H1 (cell line): ENCODE measurements at regions not wholly inside any gene's neighbourhood (a gene's known extent, or its start where the extent isn't known, plus 50 kb on each side); places are given as distances from the start of the nearest gene placed in this dataset.

Experiments used
- CTCF ChIA-PET: fragments of 300-600 bp; sonication (Branson Sonifier 250); formaldehyde crosslinking; loops from one replicate; lab custom pipeline; 2021; ENCODE audit not compliant: partially characterized antibody; lab: Charles Lee
- POLR2A ChIA-PET: fragments of 300-600 bp; sonication (Branson Sonifier 250); formaldehyde crosslinking; loops from one replicate; lab custom pipeline; 2021; ENCODE audit warnings: inconsistent platforms; ENCODE audit not compliant: partially characterized antibody; lab: Charles Lee
- DNase-seq, 2 experiments: peaks; one replicate each; pipeline versions ENCODE4 v3.0.0 to v3.0.0-alpha.2; 2010 to 2022; ENCODE audit warnings: low spot score in 2 of 2, low read depth in 1 of 2, mixed read lengths in 1 of 2
- FAIRE-seq: peaks from 2 replicates; lab custom pipeline; 2011; peaks lifted over from hg19 to GRCh38; lab: Jason Lieb, UNC
- H2AFZ ChIP-seq: 2 replicates; pipeline ENCODE4 v1.8.1; 2012; ENCODE audit warnings: low read length, inconsistent platforms
- H2AK5ac ChIP-seq: 2 replicates; pipeline ENCODE4 v1.6.1; 2013; ENCODE audit warnings: low read depth, low read length
- H2BK120ac ChIP-seq: replicated peaks from 2 replicates; pipeline ENCODE3; 2013; ENCODE audit warnings: low read depth, low read length, inconsistent platforms
- H2BK12ac ChIP-seq: 2 replicates; pipeline ENCODE4 v1.6.1; 2013; ENCODE audit warnings: low read depth, low read length
- H2BK15ac ChIP-seq: 2 replicates; pipeline ENCODE4 v1.6.1; 2013; ENCODE audit warnings: low read length
- H2BK20ac ChIP-seq: 2 replicates; pipeline ENCODE4 v1.6.1; 2013; ENCODE audit warnings: low read length
- H2BK5ac ChIP-seq: 2 replicates; pipeline ENCODE4 v1.6.1; 2013; ENCODE audit warnings: low read depth, low read length
- H3K14ac ChIP-seq: 2 replicates; pipeline ENCODE4 v1.6.1; 2013; ENCODE audit warnings: inconsistent platforms; ENCODE audit not compliant: insufficient read length
- H3K18ac ChIP-seq: 2 replicates; pipeline ENCODE4 v1.6.1; 2013; ENCODE audit warnings: low read length; ENCODE audit errors: extremely low read depth
- H3K23ac ChIP-seq: 2 replicates; pipeline ENCODE4 v1.6.1; 2013; ENCODE audit warnings: inconsistent platforms; ENCODE audit not compliant: insufficient read length
- H3K23me2 ChIP-seq: 2 replicates; pipeline ENCODE4 v1.6.1; 2013; ENCODE audit warnings: low read depth, low read length
- H3K27ac ChIP-seq: 2 replicates; pipeline ENCODE4 v1.6.1; 2011; ENCODE audit warnings: low read depth, low read length, inconsistent platforms
- H3K27me3 ChIP-seq, 4 experiments: replicated peaks in 1 of 4; 1 replicate in 1 of 4; 2 replicates in 3 of 4; pipeline versions ENCODE4 v1.6.1 to v1.8.1; 2011 to 2013; ENCODE audit warnings: low read length in 3 of 4, mild to moderate bottlenecking in 3 of 4, inconsistent platforms in 2 of 4, mixed read lengths in 2 of 4, moderate library complexity in 1 of 4; ENCODE audit not compliant: control insufficient read depth in 3 of 4, insufficient read depth in 3 of 4; ENCODE audit errors: extremely low read depth in 1 of 4
- H3K36me3 ChIP-seq, 4 experiments: 2 replicates each; pipeline versions ENCODE4 v1.6.1 to v1.8.1; 2011 to 2013; ENCODE audit warnings: mild to moderate bottlenecking in 4 of 4, low read length in 3 of 4, moderate library complexity in 2 of 4, control low read depth in 1 of 4, inconsistent platforms in 1 of 4; ENCODE audit not compliant: insufficient read depth in 4 of 4, control insufficient read depth in 2 of 4
- H3K4ac ChIP-seq: replicated peaks from 2 replicates; pipeline ENCODE3; 2013; ENCODE audit warnings: low read length, low read depth, mixed read lengths, inconsistent platforms; ENCODE audit not compliant: insufficient read length
- H3K4me1 ChIP-seq, 4 experiments: replicated peaks in 1 of 4; 1 replicate in 1 of 4; 2 replicates in 3 of 4; pipeline versions ENCODE4 v1.6.1 to v1.8.1; 2011 to 2013; ENCODE audit warnings: low read length in 3 of 4, inconsistent platforms in 2 of 4, mixed read lengths in 1 of 4; ENCODE audit not compliant: insufficient read depth in 4 of 4, control insufficient read depth in 3 of 4
- H3K4me2 ChIP-seq, 2 experiments: 2 replicates each; pipeline versions ENCODE4 v1.6.1 to v1.8.1; 2011 to 2013; ENCODE audit warnings: low read depth in 2 of 2, low read length in 2 of 2, control low read depth in 1 of 2, inconsistent platforms in 1 of 2, mild to moderate bottlenecking in 1 of 2; ENCODE audit not compliant: insufficient read depth in 1 of 2
- H3K4me3 ChIP-seq, 4 experiments: fragments of 200-600, 300-600 bp in 1 of 4; sonication (generic), shearing (Covaris generic), sonication (Bioruptor Twin) in 1 of 4; 2 replicates each; pipeline versions ENCODE4 v1.5.1 to v1.8.1; 2011 to 2016; ENCODE audit warnings: low read length in 4 of 4, low read depth in 3 of 4, control low read depth in 2 of 4, inconsistent platforms in 2 of 4, mild to moderate bottlenecking in 2 of 4, mixed read lengths in 1 of 4, moderate library complexity in 1 of 4; ENCODE audit not compliant: insufficient read depth in 2 of 4; ENCODE audit errors: extremely low read depth in 1 of 4
- H3K56ac ChIP-seq: replicated peaks from 2 replicates; pipeline ENCODE3; 2013; ENCODE audit warnings: low read depth, mild to moderate bottlenecking, mixed read lengths, low read length, inconsistent platforms; ENCODE audit not compliant: insufficient read length
- H3K79me1 ChIP-seq: 2 replicates; pipeline ENCODE4 v1.6.1; 2013; ENCODE audit warnings: low read depth, low read length, control low read depth
- H3K79me2 ChIP-seq, 2 experiments: 2 replicates each; pipeline versions ENCODE4 v1.6.1 to v1.8.1; 2012 to 2013; ENCODE audit warnings: low read length in 2 of 2, mild to moderate bottlenecking in 2 of 2, inconsistent platforms in 1 of 2; ENCODE audit not compliant: insufficient read depth in 2 of 2, control insufficient read depth in 1 of 2
- H3K9ac ChIP-seq, 4 experiments: replicated peaks in 1 of 4; 1 replicate in 1 of 4; 2 replicates in 3 of 4; pipeline versions ENCODE4 v1.6.1 to v1.8.1; 2011 to 2013; ENCODE audit warnings: low read depth in 3 of 4, low read length in 3 of 4, control low read depth in 2 of 4, mild to moderate bottlenecking in 2 of 4, moderate library complexity in 2 of 4, inconsistent platforms in 1 of 4; ENCODE audit errors: extremely low read depth in 1 of 4
- H3K9me3 ChIP-seq, 2 experiments: 2 replicates each; pipeline versions ENCODE4 v1.6.1 to v1.8.1; 2012 to 2013; ENCODE audit warnings: mild to moderate bottlenecking in 2 of 2, moderate library complexity in 2 of 2, control low read depth in 1 of 2, inconsistent platforms in 1 of 2, low read depth in 1 of 2, low read length in 1 of 2, mixed read lengths in 1 of 2; ENCODE audit not compliant: insufficient read depth in 2 of 2
- H4K20me1 ChIP-seq, 2 experiments: replicated peaks in 1 of 2; 2 replicates each; pipeline versions ENCODE3 to v1.8.1; 2011 to 2013; ENCODE audit warnings: inconsistent platforms in 2 of 2, low read length in 2 of 2, mild to moderate bottlenecking in 1 of 2; ENCODE audit not compliant: insufficient read depth in 2 of 2, control insufficient read depth in 1 of 2
- H4K5ac ChIP-seq: 2 replicates; pipeline ENCODE4 v1.6.1; 2013; ENCODE audit warnings: low read length, low read depth, mixed read lengths, inconsistent platforms; ENCODE audit not compliant: insufficient read length
- H4K8ac ChIP-seq: 2 replicates; pipeline ENCODE4 v1.8.0; 2013; ENCODE audit warnings: mild to moderate bottlenecking, moderate library complexity, low read length, inconsistent platforms; ENCODE audit not compliant: insufficient read depth; ENCODE audit errors: extremely low read depth
- H4K91ac ChIP-seq: replicated peaks from 2 replicates; pipeline ENCODE3; 2013; ENCODE audit warnings: low read length, mixed read lengths, inconsistent platforms; ENCODE audit not compliant: insufficient read length
- EZH2 ChIP-seq: fragments of 200-600 bp; sonication (generic); IDR thresholded peaks from 2 replicates; pipeline ENCODE4 v1.7.1; 2012; ENCODE audit warnings: low read depth, mild to moderate bottlenecking, moderate library complexity, low read length, inconsistent platforms; ENCODE audit not compliant: severe bottlenecking
- HDAC2 ChIP-seq, 2 experiments: fragments of 300-600 bp in 1 of 2; sonication (generic) in 1 of 2; IDR thresholded peaks; 2 replicates each; pipeline ENCODE4 v1.6.1; 2011 to 2012; ENCODE audit warnings: low read depth in 2 of 2, low read length in 2 of 2, mild to moderate bottlenecking in 2 of 2, moderate library complexity in 2 of 2, borderline replicate concordance in 1 of 2, inconsistent platforms in 1 of 2
- KDM1A ChIP-seq: fragments of 200-600, 300-600 bp; sonication (generic); IDR thresholded peaks from 2 replicates; pipeline ENCODE4 v1.7.1; 2016; ENCODE audit warnings: mild to moderate bottlenecking, low read length, borderline replicate concordance
- WGBS, 2 experiments: shearing (Covaris generic) in 1 of 2; methylation state at CpG; one replicate each; pipeline versions ENCODE4 v1.1.6 to v1.1.7; 2013 to 2015; ENCODE audit warnings: low lambda C conversion rate in 2 of 2, mixed read lengths in 2 of 2, inconsistent platforms in 1 of 2, low coverage in 1 of 2, missing lambda C conversion rate in 1 of 2; ENCODE audit not compliant: insufficient replicate concordance in 2 of 2, insufficient coverage in 1 of 2, insufficient read length in 1 of 2; ENCODE audit errors: extremely low coverage in 1 of 2, missing lambda C conversion rate in 1 of 2; 5-methylcytosine and 5-hydroxymethylcytosine counted together

- TF ChIP-seq KDM1A = peak; percentile 93
- TF ChIP-seq HDAC2 (IDR thresholded peaks at IDR 0.05; ENCODE audit: borderline replicate concordance in 1 of 2, low read depth in 2 of 2, low read length in 2 of 2) = peak in 1 of 2 experiments; percentile 46; a peak in 1 of 4 replicates
- TF ChIP-seq EZH2 = no peak
- H2AK5ac ChIP-seq = no peak overlapping the region
- H2AFZ ChIP-seq = no peak overlapping the region
- no peak overlapping the region for H3K56ac ChIP-seq
- no peaks in the 10 kb centered on the region for H3K79me1 ChIP-seq
- H4K5ac ChIP-seq = no peak overlapping the region
- H3K18ac ChIP-seq = no peak overlapping the region
- no peaks in the 10 kb centered on the region for H3K23me2 ChIP-seq
- FAIRE-seq = no peak
- no peak overlapping the region for H2BK15ac ChIP-seq
- H2BK120ac ChIP-seq = no peak overlapping the region
- no peak overlapping the region for H2BK12ac ChIP-seq
- no peaks in the 10 kb centered on the region for H4K20me1 ChIP-seq
- H3K4ac ChIP-seq = no peak overlapping the region
- H3K79me2 ChIP-seq = no peaks in the 10 kb centered on the region
- H4K91ac ChIP-seq = no peak overlapping the region
- no peaks in the 10 kb centered on the region for H3K4me1 ChIP-seq
- no peak for DNase-seq
- no peak overlapping the region for H2BK20ac ChIP-seq
- ChIA-PET CTCF (interaction anchor here (1.0 to 1.3 kb wide), 2 partner anchors 11 to 90 kb away, joined by 3 to 4 read pairs; no protein-coding TSS in a partner anchor), POLR2A (no interaction called here)
- H3K9ac ChIP-seq = no peak overlapping the region
- H4K8ac ChIP-seq = no peak overlapping the region
- no peaks in the 10 kb centered on the region for H3K9me3 ChIP-seq
- no peak overlapping the region for H2BK5ac ChIP-seq
- H3K14ac ChIP-seq = no peak overlapping the region
- no peaks in the 10 kb centered on the region; a peak in 1 of 7 replicates for H3K27me3 ChIP-seq
- no peak overlapping the region for H3K27ac ChIP-seq
- WGBS, 2 experiments = 90% methylated on average over 6 of the region's 6 CpGs; no CpG with 5 or more reads in 1 of the 2 experiments
- H3K4me3 ChIP-seq = no peak overlapping the region
- H3K36me3 ChIP-seq = no peaks in the 10 kb centered on the region
- H3K4me2 ChIP-seq = no peak overlapping the region
- no peak overlapping the region for H3K23ac ChIP-seq
Observed at GRCh38 chr10:62514079-62514693, 140.0 kb downstream of the ZNF365 start.
